Heart right ventricle (tissue), 16 donors: ENCODE measurements at regions not wholly inside any gene's neighbourhood (a gene's known extent, or its start where the extent isn't known, plus 50 kb on each side); places are given as distances from the start of the nearest gene placed in this dataset.

Source experiments
- ATAC-seq, 8 donors: fragments of 200-7000 bp; cut with Tn5 transposase; one replicate each; pipeline ENCODE4 v1.9.1; 2020; ENCODE audit warnings: mild to moderate bottlenecking in 8 of 8, moderate library complexity in 8 of 8, moderate number of reproducible peaks in 1 of 8
- DNase-seq, 2 donors: peaks; one replicate each; pipeline ENCODE4 v3.0.0-alpha.2; 2020
- H3K27ac ChIP-seq, 10 donors: fragments of 200-600 bp; sonication (generic) in 2 of 10; one replicate each; pipeline versions ENCODE4 v1.5.0 to v1.8.0; 2020 to 2022; ENCODE audit warnings: mild to moderate bottlenecking in 3 of 10
- H3K27me3 ChIP-seq, 7 donors: fragments of 200-600 bp; one replicate each; pipeline ENCODE4 v1.8.0; 2021 to 2022; ENCODE audit warnings: mild to moderate bottlenecking in 2 of 7
- H3K36me3 ChIP-seq, 9 donors: fragments of 200-600 bp; sonication (generic) in 1 of 9; one replicate each; pipeline versions ENCODE4 v1.5.0 to v1.8.0; 2020 to 2022; ENCODE audit warnings: mild to moderate bottlenecking in 2 of 9
- H3K4me1 ChIP-seq, 9 donors: fragments of 200-600 bp; sonication (generic) in 1 of 9; one replicate each; pipeline versions ENCODE4 v1.5.0 to v1.8.0; 2020 to 2022; ENCODE audit warnings: mild to moderate bottlenecking in 4 of 9
- H3K4me3 ChIP-seq, 10 donors: fragments of 200-600 bp; sonication (generic) in 2 of 10; one replicate each; pipeline versions ENCODE4 v1.5.0 to v1.8.0; 2020 to 2022; ENCODE audit warnings: mild to moderate bottlenecking in 7 of 10, moderate library complexity in 2 of 10
- H3K9me3 ChIP-seq, 11 donors: fragments of 200-600 bp in 10 of 11; sonication (generic) in 2 of 11; one replicate each; pipeline versions ENCODE4 v1.5.0 to v1.8.0; 2013 to 2022; ENCODE audit warnings: mild to moderate bottlenecking in 2 of 11, control low read depth in 1 of 11, moderate library complexity in 1 of 11
- CTCF ChIP-seq, 9 donors: fragments of 200-600 bp; sonication (generic) in 2 of 9; IDR thresholded peaks; one replicate each; pipeline versions ENCODE4 v1.5.0 to v1.8.0; 2021 to 2022; ENCODE audit warnings: antibody characterized with exemption in 9 of 9, mild to moderate bottlenecking in 5 of 9, moderate library complexity in 1 of 9
- WGBS, 2 donors: extraction: QIAGEN DNeasy Blood & Tissue Kit; methylation state at CpG; one replicate each; pipeline ENCODE4 v1.1.7; 2013; ENCODE audit warnings: inconsistent platforms in 1 of 2; 5-methylcytosine and 5-hydroxymethylcytosine counted together
- intact Hi-C, 10 donors: fragments of 100-400 bp; cut with DNase I; formaldehyde crosslinking; loops; one replicate each; pipeline versions ENCODE4 v1.11.1 to v1.14.2; 2022
- donor health status: Arrhythmogenic right ventricular cardiomyopathy.
- donor health status: ischemic (EF 13 %, LVEDD 7.1; RV severe dilation, severe dysfunction).
- donor health status: healthy with polysubstance abuse.
- donor health status: DM: no; HTN: yes; CAD: no.
- donor health status: DM: no; HTN: no; CAD: no.
- donor health status: ischemic (EF 25% LVEDD 6.9; RV normal size, moderate dysfunction).
- donor health status: ischemic (EF 25% LVEDD 5.7; RV mildly dilated, moderate dysfunction).
- donor health status: healthy.
- donor health status: DM: yes; HTN: yes; CAD: no.
- donor health status: Ischemic cardiomyopathy.
- donor health status: ischemic (EF 35%, LVEDD 5.7; RV mildly dilated, moderate dysfunction).
- donor health status: nonischemic (EF 11% LVEDD 7.7; RV severe dilation, severe dysfunction).
- donor health status: DM: yes; HTN: yes; CAD: no.
- donor health status: PGD.
- donor health status: ischemic (EF 29% LVEDD 5.4; RV normal size, mild dysfunction).
- donor health status: nonischemic (EF 23%, LVEDD 6.1; RV moderate dilation, normal function).

GRCh38 chr2:65992198-65992554 is 442.7 kb upstream of the MEIS1 start:
- DNase-seq (no peak), ATAC-seq (no peak)
- intact Hi-C loops, result no loop called here
- Histone ChIP-seq H3K4me3 (no peak overlapping the region), H3K27ac (no peak overlapping the region), H3K27me3 (peaks cover 0 to 9% (median 0%) of the 10 kb centered on the region in 7 donors), H3K4me1 (no peaks in the 10 kb centered on the region), H3K36me3 (no peaks in the 10 kb centered on the region), H3K9me3 (no peaks in the 10 kb centered on the region)
- TF ChIP-seq CTCF (IDR thresholded peaks at IDR 0.05), result no peak
- WGBS, 2 donors, result 58 to 61% methylated on average over 4 of the region's 4 CpGs

GRCh38 chr2:65991381-65992197 is 443.3 kb upstream of the MEIS1 start:
- no peak for TF ChIP-seq CTCF (IDR thresholded peaks at IDR 0.05)
- intact Hi-C loops, result no loop called here

GRCh38 chr2:65985986-65986385 is 448.9 kb upstream of the MEIS1 start:
- Histone ChIP-seq H3K4me1 (no peaks in the 10 kb centered on the region), H3K9me3 (no peaks in the 10 kb centered on the region), H3K27me3 (peaks cover 0 to 6% (median 0%) of the 10 kb centered on the region in 7 donors), H3K27ac (no peak overlapping the region), H3K4me3 (no peak overlapping the region), H3K36me3 (no peaks in the 10 kb centered on the region)
- DNase-seq, result no peak
- no peak for TF ChIP-seq CTCF (IDR thresholded peaks at IDR 0.05)
- intact Hi-C loops, result no loop called here
- no peak for ATAC-seq

More at GRCh38 chr2:65991381-65992197, 443.3 kb upstream of the MEIS1 start:
- Histone ChIP-seq H3K27ac (no peak overlapping the region), H3K4me3 (no peak overlapping the region), H3K9me3 (no peaks in the 10 kb centered on the region), H3K27me3 (peaks cover 0 to 9% (median 0%) of the 10 kb centered on the region in 7 donors), H3K4me1 (no peaks in the 10 kb centered on the region), H3K36me3 (no peaks in the 10 kb centered on the region)
- DNase-seq (no peak), ATAC-seq (no peak)
- 54 to 60% methylated on average over 9 of the region's 9 CpGs for WGBS, 2 donors

- no peak overlapping the region for H3K4me3 ChIP-seq
- WGBS, 2 donors, result 79 to 89% methylated on average over 1 of the region's 1 CpG
- H3K9me3 ChIP-seq, result peaks cover 0 to 12% (median 0%) of the 10 kb centered on the region in 11 donors
Measured at GRCh38 chr2:65980531-65980930, 454.4 kb upstream of the MEIS1 start.

More at GRCh38 chr2:65980531-65980930, 454.4 kb upstream of the MEIS1 start:
- Histone ChIP-seq H3K36me3 (no peaks in the 10 kb centered on the region), H3K4me1 (no peaks in the 10 kb centered on the region), H3K27ac (no peak overlapping the region), H3K27me3 (no peaks in the 10 kb centered on the region)
- no peak for ATAC-seq
- intact Hi-C loops, result no loop called here
- no peak for TF ChIP-seq CTCF (IDR thresholded peaks at IDR 0.05)
- no peak for DNase-seq
